Tibial nerve (tissue), 4 donors: ENCODE measurements at regions not wholly inside any gene's neighbourhood (a gene's known extent, or its start where the extent isn't known, plus 50 kb on each side); places are given as distances from the start of the nearest gene placed in this dataset.

Experiments used
- DNase-seq, 2 donors: peaks; one replicate each; pipeline ENCODE4 v3.0.0-alpha.2; 2019; ENCODE audit warnings: low spot score in 2 of 2
- H3K27ac ChIP-seq, 4 donors: fragments of 200-600 bp; sonication (generic) in 3 of 4; one replicate each; pipeline ENCODE4 v1.5.1; 2017 to 2019; ENCODE audit warnings: mild to moderate bottlenecking in 1 of 4
- H3K27me3 ChIP-seq, 2 donors: fragments of 200-600 bp; sonication (generic) in 1 of 2; one replicate each; pipeline versions ENCODE4 v1.5.1 to v1.6.0; 2017 to 2019
- H3K36me3 ChIP-seq, 3 donors: fragments of 200-600 bp; sonication (generic); one replicate each; pipeline ENCODE4 v1.5.1; 2018 to 2019
- H3K4me1 ChIP-seq, 4 donors: fragments of 200-600 bp; sonication (generic) in 3 of 4; one replicate each; pipeline ENCODE4 v1.5.1; 2017 to 2019
- H3K4me3 ChIP-seq, 4 donors: fragments of 200-600 bp; sonication (generic) in 3 of 4; one replicate each; pipeline ENCODE4 v1.5.1; 2017 to 2019; ENCODE audit warnings: mild to moderate bottlenecking in 1 of 4, moderate library complexity in 1 of 4
- H3K9me3 ChIP-seq, 4 donors: fragments of 200-600 bp; sonication (generic) in 3 of 4; one replicate each; pipeline ENCODE4 v1.5.1; 2017 to 2019
- EP300 ChIP-seq, 2 donors: sonication (generic); formaldehyde crosslinking; IDR thresholded peaks; one replicate each; pipeline ENCODE4 v1.6.1; 2017; ENCODE audit warnings: antibody characterized with exemption in 2 of 2, mild to moderate bottlenecking in 1 of 2
- POLR2A ChIP-seq, 2 donors: fragments of 450-650 bp; IDR thresholded peaks; one replicate each; pipeline ENCODE4 v1.6.1; 2017; ENCODE audit warnings: antibody characterized with exemption in 2 of 2, mild to moderate bottlenecking in 2 of 2, moderate library complexity in 2 of 2
- WGBS, 2 donors: methylation state at CpG; one replicate each; pipeline ENCODE4 v1.1.5; 2018; 5-methylcytosine and 5-hydroxymethylcytosine counted together
- TF ChIP-seq, protein P1 (sequence below), 5 experiments: fragments of 200-600 bp in 3 of 5; fragments of 450-650 bp in 2 of 5; sonication (generic) in 3 of 5; IDR thresholded peaks; one replicate each; pipeline ENCODE4 v1.5.1; 2016 to 2019; ENCODE audit warnings: antibody characterized with exemption in 5 of 5, mild to moderate bottlenecking in 3 of 5, moderate library complexity in 2 of 5

DNA sequence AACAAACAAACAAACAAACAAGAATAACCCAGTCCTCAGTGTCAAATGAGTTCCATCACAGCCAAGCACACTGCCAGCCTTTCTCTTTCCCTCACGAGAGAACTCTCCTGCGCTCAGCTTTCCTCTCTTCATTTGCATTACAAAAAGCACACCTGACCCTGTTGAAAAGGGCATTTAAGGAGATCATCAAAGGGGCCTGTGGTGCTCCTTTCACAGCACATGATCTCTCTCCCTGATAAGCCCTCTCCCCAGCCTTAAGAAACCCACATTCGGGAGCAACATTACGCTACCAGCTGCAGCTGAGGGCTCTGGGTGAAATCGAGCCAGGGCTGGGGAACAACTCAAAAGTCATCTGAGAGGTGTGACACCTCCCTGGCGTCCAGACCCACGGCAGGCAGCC is 165.6 kb upstream of the TMCC3 start:
- Histone ChIP-seq H3K36me3 (no peaks in the 10 kb centered on the region), H3K27ac (no peak overlapping the region), H3K27me3 (no peaks in the 10 kb centered on the region), H3K4me1 (no peaks in the 10 kb centered on the region), H3K4me3 (no peak overlapping the region), H3K9me3 (peaks cover 0 to 38% (median 18%) of the 10 kb centered on the region in 4 donors)
- TF ChIP-seq EP300 (IDR thresholded peaks at IDR 0.05) (no peak), POLR2A (IDR thresholded peaks at IDR 0.05) (no peak)
- TF ChIP-seq, protein P1, sequence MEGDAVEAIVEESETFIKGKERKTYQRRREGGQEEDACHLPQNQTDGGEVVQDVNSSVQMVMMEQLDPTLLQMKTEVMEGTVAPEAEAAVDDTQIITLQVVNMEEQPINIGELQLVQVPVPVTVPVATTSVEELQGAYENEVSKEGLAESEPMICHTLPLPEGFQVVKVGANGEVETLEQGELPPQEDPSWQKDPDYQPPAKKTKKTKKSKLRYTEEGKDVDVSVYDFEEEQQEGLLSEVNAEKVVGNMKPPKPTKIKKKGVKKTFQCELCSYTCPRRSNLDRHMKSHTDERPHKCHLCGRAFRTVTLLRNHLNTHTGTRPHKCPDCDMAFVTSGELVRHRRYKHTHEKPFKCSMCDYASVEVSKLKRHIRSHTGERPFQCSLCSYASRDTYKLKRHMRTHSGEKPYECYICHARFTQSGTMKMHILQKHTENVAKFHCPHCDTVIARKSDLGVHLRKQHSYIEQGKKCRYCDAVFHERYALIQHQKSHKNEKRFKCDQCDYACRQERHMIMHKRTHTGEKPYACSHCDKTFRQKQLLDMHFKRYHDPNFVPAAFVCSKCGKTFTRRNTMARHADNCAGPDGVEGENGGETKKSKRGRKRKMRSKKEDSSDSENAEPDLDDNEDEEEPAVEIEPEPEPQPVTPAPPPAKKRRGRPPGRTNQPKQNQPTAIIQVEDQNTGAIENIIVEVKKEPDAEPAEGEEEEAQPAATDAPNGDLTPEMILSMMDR (IDR thresholded peaks at IDR 0.05) = no peak
- DNase-seq = no peak
- 50 to 61% methylated on average over 7 of the region's 7 CpGs for WGBS, 2 donors

DNA sequence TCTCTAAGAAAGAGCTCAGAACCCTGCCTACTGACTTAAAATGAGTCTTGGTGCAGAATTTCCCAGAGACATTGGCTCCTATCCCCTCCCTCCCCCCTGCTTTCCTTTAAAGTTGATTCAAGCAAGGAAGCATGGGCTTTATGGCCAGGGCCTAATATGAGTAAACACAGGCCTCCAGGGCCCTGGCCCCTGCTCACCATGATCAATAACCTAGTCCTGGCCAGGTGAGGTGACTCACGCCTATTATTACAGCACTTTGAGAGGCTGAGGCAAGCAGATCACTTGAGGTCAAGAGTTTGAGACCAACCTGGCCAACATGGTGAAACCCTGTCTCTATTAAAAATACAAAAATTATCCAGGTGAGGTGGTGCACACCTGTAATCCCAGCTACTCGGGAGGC is 165.1 kb upstream of the TMCC3 start:
- DNase-seq = no peak
- TF ChIP-seq EP300 (IDR thresholded peaks at IDR 0.05) (no peak), POLR2A (IDR thresholded peaks at IDR 0.05) (no peak)
- TF ChIP-seq, protein P1 (IDR thresholded peaks at IDR 0.05) = no peak
- no peaks in the 10 kb centered on the region for H3K4me1 ChIP-seq
- WGBS, 2 donors = 92 to 100% methylated on average over 2 of the region's 2 CpGs
- no peak overlapping the region for H3K4me3 ChIP-seq
- peaks cover 0 to 42% (median 18%) of the 10 kb centered on the region in 4 donors for H3K9me3 ChIP-seq
- no peak overlapping the region for H3K27ac ChIP-seq
- H3K27me3 ChIP-seq = no peaks in the 10 kb centered on the region
- no peaks in the 10 kb centered on the region for H3K36me3 ChIP-seq

DNA sequence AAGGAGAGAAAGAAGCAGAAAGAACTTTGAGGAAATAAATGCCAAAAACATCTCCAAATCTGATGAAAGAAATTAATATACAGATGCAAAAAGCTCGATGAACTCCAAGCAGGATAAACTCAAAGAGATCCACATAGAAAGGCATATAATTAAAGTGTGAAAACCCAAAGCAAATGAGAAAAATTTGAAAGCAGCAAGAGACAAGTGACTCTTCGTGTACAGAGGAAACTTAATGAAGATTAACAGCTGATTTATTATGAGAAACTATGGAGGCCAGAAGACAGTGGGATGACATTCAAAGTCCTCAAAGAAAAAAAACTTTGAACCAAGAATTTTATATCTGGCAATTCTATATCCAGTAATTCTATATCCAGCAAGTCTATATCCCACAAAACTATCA is 163.0 kb upstream of the TMCC3 start:
- no peak overlapping the region for H3K27ac ChIP-seq
- peaks cover 0 to 42% (median 18%) of the 10 kb centered on the region in 4 donors for H3K9me3 ChIP-seq
- H3K4me1 ChIP-seq = no peaks in the 10 kb centered on the region
- H3K36me3 ChIP-seq = no peaks in the 10 kb centered on the region
- TF ChIP-seq, protein P1 (IDR thresholded peaks at IDR 0.05) = no peak
- TF ChIP-seq POLR2A (IDR thresholded peaks at IDR 0.05) = no peak
- TF ChIP-seq EP300 (IDR thresholded peaks at IDR 0.05) = no peak
- no peak for DNase-seq
- H3K27me3 ChIP-seq = no peaks in the 10 kb centered on the region
- no peak overlapping the region for H3K4me3 ChIP-seq
- WGBS, 2 donors = 53 to 54% methylated on average over 2 of the region's 2 CpGs

DNA sequence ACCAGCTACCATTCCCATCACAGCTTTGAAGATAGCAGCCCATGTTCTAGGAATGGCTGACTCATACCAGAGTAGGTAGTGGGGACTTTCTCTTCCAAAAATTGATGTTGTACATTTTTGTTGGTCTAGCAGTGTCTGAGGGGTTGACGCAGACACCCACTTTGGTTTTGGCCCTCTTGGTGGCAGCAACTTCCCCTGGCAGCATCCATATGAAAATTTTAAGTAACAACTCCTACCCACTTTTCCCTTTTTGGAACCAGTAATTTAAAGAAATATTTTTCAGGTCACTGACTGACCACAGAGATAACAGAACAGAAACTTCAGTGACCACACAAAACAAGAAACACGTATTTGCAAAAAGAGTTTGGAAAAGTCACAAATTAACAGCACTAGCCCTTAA is 162.0 kb upstream of the TMCC3 start:
- Histone ChIP-seq H3K4me3 (no peak overlapping the region), H3K9me3 (peaks cover 0 to 42% (median 18%) of the 10 kb centered on the region in 4 donors), H3K27ac (no peak overlapping the region), H3K4me1 (no peaks in the 10 kb centered on the region), H3K36me3 (no peaks in the 10 kb centered on the region), H3K27me3 (no peaks in the 10 kb centered on the region)
- TF ChIP-seq, protein P1 (IDR thresholded peaks at IDR 0.05) = no peak
- TF ChIP-seq POLR2A (IDR thresholded peaks at IDR 0.05) = no peak
- 84 to 95% methylated on average over 2 of the region's 2 CpGs for WGBS, 2 donors
- no peak for DNase-seq

DNA sequence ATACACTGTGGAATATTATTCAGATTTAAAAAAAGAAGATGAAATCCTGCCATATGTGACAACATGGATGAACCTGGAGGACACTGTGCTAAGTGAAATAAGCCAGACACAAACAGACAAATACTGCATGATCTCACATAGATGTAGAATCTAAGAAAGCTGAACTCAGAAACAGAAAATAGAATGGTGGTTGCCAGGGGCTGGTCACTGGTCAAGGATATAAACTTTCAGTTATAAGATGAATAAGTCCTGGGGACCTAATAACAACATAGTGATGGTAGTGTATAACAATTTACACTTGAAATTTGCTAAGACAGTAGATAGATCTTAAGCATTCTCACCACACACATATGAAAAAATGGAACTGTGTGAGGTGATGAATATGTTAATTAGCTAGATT is 161.3 kb upstream of the TMCC3 start:
- Histone ChIP-seq H3K9me3 (peaks cover 0 to 42% (median 18%) of the 10 kb centered on the region in 4 donors), H3K27ac (no peak overlapping the region), H3K36me3 (no peaks in the 10 kb centered on the region), H3K4me1 (no peaks in the 10 kb centered on the region), H3K27me3 (no peaks in the 10 kb centered on the region), H3K4me3 (no peak overlapping the region)
- DNase-seq = no peak
- no peak for TF ChIP-seq EP300 (IDR thresholded peaks at IDR 0.05)
- TF ChIP-seq, protein P1 (IDR thresholded peaks at IDR 0.05) = no peak
- TF ChIP-seq POLR2A (IDR thresholded peaks at IDR 0.05) = no peak
